Mammary epithelial cell (primary cell): ENCODE measurements at regions not wholly inside any gene's neighbourhood (a gene's known extent, or its start where the extent isn't known, plus 50 kb on each side); places are given as distances from the start of the nearest gene placed in this dataset.

Experiments
- CTCF ChIP-seq, 2 donors: IDR thresholded peaks in 1 of 2; conservative IDR thresholded peaks in 1 of 2; 2 replicates each; pipeline ENCODE4 v1.5.1; 2011 to 2012; ENCODE audit warnings: inconsistent platforms in 2 of 2, low read length in 2 of 2, mild to moderate bottlenecking in 2 of 2, control low read depth in 1 of 2, low read depth in 1 of 2; ENCODE audit not compliant: insufficient read depth in 1 of 2; ENCODE audit errors: extremely low read depth in 1 of 2
- EZH2 ChIP-seq: IDR thresholded peaks from 2 replicates; pipeline ENCODE4 v1.6.1; 2012; ENCODE audit warnings: low read length, inconsistent platforms, borderline replicate concordance

- TF ChIP-seq EZH2 (no peak), CTCF (conservative IDR thresholded peaks at IDR 0.05 in 1 of 2, IDR thresholded peaks at IDR 0.05 in 1 of 2; ENCODE audit: extremely low read depth in 1 of 2, insufficient read depth in 1 of 2, low read depth in 1 of 2, low read length in 2 of 2) (no peak)
Observed at GRCh38 chr15:62938825-62939224, 103.7 kb upstream of the TPM1 start.
